GM12878 (cell line): ENCODE measurements at regions not wholly inside any gene's neighbourhood (a gene's known extent, or its start where the extent isn't known, plus 50 kb on each side); places are given as distances from the start of the nearest gene placed in this dataset.

Experiments
- CHD2 ChIP-seq: IDR thresholded peaks from 2 replicates; pipeline ENCODE4 v1.6.1; 2011; ENCODE audit warnings: low read depth, low read length, improper control_type of control experiment, borderline replicate concordance
- EP300 ChIP-seq, 2 experiments: fragments of 150-350 bp in 1 of 2; IDR thresholded peaks; 2 replicates each; pipeline ENCODE4 v1.6.1; 2011 to 2012; ENCODE audit warnings: low read depth in 2 of 2, low read length in 2 of 2, borderline replicate concordance in 1 of 2, improper control_type of control experiment in 1 of 2, inconsistent platforms in 1 of 2; ENCODE audit not compliant: control insufficient read depth in 1 of 2
- TCF7 ChIP-seq: IDR thresholded peaks from 2 replicates; pipeline ENCODE4 v1.6.1; 2014; ENCODE audit warnings: antibody characterized with exemption, borderline replicate concordance

- TF ChIP-seq TCF7 (no peak), EP300 (IDR thresholded peaks at IDR 0.05; ENCODE audit: borderline replicate concordance in 1 of 2, control insufficient read depth in 1 of 2, low read depth in 2 of 2, low read length in 2 of 2) (no peak), CHD2 (no peak)
Observed at GRCh38 chr5:4553978-4554377, 586.2 kb upstream of the ADAMTS16 start.
